SKM-1 treated with dmso at 0.1 percent for 144 hours (cell line): ENCODE measurements at regions not wholly inside any gene's neighbourhood (a gene's known extent, or its start where the extent isn't known, plus 50 kb on each side); places are given as distances from the start of the nearest gene placed in this dataset.

ENCODE experiments used
- DNase-seq: peaks from one replicate; lab custom pipeline; 2025; ENCODE audit not compliant: unreplicated experiment; lab: John Stamatoyannopoulos, UW

- no peak for DNase-seq
These were observed 157.0 kb downstream of the FAM114A2 start for GRCh38 chr5:153881687-153882086.

- no peak for DNase-seq
These were observed 158.6 kb downstream of the FAM114A2 start for GRCh38 chr5:153880106-153880505.

GRCh38 chr5:153879596-153879995, 159.1 kb downstream of the FAM114A2 start:
- DNase-seq, result no peak

- DNase-seq, result no peak
These were observed 172.5 kb downstream of the FAM114A2 start for GRCh38 chr5:153866176-153866575.

GRCh38 chr5:153865016-153865415, 173.7 kb downstream of the FAM114A2 start:
- no peak for DNase-seq

- DNase-seq, result no peak
These were observed 174.8 kb downstream of the FAM114A2 start for GRCh38 chr5:153863951-153864350.
